ENCODE measurements at regions not wholly inside any gene's neighbourhood (a gene's known extent, or its start where the extent isn't known, plus 50 kb on each side); places are given as distances from the start of the nearest gene placed in this dataset.
"Not testable (repeated sequence)": the region's sequence is repeated elsewhere in the genome, so short reads cannot be mapped to it uniquely, and the experiment has no call there.

DNA sequence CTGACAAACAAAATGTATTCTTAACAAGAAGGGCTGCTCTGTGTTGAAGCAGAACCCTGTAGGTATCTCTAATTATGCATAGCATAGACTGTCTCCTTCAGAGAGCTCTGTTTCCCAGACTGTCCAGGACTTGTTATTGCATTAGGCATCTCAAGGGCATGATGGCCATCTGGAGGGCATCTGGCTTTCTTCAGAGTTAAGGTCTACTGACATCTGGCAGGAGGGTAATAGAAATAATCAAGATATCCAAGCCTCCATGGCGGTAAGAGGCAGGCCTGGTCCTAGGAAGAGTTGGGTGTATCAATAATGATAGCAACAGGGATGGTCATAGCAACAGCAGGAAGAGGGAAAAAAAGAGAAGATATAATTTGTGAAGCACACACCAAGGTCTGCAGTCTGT, 161.2 kb downstream of the TTC8 start:
- no peak for DNase-seq

DNA sequence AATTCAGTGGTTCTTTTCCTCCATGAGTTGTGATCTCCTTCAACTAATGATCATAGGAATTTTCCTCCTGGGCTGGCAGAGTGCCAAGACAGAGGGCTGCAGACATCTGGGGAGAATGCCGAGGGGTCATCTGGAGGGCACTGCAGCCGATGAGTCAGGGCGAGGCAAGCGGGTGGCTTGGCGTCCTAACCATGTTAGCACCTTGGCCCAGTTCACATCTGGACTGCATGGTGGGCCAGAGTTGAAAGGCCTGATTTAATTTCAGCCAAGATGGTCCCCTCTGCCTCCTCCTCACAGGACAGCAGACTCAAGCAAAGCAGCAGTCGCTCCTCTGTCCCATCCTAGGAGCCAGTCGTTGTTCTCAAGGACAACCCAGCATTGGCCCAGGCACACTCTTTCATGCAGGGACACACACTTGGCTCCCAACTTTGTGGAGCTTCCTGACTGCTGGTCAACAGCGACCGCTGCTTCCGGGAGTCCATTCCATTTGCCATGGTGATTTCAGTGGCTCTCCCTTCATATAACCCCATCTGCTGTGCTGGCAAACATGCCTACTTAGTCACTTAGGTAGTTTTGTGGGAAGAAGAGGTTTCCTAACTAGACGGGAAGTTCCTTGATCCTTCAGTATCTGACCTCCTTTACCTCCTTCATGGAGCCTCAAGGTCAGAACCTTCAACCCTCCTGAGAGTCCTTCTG, 161.8 kb downstream of the TTC8 start:
- no peak for DNase-seq

DNA sequence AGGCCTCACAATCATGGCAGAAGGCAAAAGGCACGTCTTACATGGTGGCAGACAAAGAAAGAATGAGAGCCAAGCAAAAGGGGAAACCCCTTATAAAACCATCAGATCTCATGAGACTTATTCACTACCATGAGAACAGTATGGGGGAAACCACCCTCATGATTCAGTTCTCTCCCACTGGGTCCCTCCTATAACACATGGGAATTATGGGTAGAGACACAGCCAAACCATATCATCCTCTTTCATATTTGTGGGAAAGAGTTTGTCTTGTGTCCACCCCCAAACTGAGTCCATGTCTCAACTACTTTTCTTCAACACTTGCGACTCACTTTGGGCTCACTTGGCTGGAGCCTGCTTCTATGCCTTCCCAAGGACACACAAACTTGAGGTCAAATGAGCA, 162.5 kb downstream of the TTC8 start:
- DNase-seq, result not testable (repeated sequence)

DNA sequence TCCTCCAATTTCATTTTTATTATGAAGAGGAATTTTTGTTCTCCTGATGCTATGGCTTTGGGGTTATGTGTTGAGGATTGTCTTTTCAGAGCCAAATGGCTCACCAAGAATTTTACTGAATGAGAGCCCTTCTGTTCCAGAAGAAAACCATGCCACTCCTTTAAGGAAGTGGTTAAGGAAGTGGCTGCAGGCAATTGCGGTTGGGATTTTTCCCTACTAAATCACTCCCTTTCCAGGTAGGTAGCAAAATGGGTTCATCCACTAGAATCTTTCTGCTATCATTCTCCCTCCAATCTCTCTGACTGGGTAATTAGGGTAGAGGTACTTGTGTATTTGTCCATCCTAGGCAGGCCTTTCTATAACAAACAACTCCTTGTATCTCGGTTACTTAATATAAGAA, 163.1 kb downstream of the TTC8 start:
- no peak for DNase-seq

DNA sequence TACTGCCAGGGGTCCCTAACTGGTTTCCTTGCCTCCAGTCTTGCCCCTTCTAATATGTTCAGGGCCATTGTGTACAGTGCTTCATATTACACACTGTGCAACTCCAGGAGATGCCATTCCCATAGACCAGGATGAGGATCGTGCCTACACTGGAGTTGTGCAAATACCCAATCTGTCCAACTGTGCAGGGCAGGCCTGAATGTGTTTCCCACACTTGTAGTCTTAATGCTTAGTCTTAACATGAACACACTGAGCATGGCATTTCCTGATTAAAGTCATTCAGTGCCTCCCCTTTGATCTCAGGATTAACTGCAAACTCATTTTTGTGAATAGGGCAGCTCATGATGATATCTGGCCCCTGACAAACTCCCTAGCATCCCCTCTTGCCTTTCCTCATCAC, 165.5 kb downstream of the TTC8 start:
- no peak for DNase-seq

DNA sequence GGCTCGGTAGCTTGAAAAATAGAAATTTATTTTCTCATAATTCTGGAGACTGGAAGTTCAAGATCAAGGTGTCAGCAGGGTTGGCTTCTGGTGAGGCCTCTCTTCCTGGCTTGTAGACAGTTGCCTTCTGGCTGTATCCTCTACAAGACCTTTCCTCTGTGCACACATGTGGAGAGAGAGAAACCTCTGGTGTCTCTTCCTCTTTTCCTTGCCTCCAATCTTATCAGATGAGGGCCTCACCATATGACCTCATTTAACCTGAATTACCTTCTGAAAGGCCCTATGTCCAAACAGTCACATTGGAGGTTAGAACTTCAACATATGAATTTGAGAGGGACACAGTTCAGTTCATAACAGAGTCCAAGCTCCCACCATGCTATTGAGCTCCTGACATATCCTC, 166.4 kb downstream of the TTC8 start:
- no peak for DNase-seq

DNA sequence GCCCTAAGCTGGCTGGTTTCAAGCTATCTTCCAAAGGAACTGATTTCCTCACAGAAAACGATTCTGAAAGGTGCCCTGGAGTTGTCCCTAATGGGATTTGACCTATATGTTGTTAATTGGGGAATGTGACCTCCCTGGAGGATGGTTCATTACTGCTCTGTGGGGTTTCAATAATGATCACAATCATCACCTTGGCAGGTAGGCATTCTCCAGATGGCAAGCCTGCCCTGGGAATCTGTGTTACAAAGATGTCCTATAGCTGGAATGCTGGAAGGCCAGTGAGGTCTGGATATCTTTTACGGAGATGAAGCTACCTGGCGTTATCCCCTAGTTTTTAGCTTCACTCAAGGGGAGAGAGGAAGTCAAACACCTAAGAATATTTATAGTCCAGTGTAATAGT, 167.6 kb downstream of the TTC8 start:
- no peak for DNase-seq

DNA sequence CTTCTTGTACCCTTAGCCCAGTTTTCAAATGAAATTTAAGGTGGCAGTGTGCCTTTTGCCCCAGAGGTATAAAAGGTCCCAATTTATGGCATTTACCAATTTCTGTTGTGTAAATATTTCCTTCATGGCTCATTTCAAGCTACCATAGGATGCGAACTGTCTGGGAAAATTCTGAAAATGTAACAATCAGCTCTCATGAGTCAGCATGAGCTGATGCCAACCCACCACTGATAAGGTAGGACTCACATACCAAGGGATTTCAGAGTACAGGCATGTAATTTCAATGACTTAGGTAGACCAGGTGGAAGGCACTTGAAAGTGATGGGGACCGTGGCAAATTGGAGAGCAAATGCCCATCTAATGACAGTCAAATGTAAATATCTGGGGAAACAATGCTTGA, 169.5 kb downstream of the TTC8 start:
- no peak for DNase-seq

DNA sequence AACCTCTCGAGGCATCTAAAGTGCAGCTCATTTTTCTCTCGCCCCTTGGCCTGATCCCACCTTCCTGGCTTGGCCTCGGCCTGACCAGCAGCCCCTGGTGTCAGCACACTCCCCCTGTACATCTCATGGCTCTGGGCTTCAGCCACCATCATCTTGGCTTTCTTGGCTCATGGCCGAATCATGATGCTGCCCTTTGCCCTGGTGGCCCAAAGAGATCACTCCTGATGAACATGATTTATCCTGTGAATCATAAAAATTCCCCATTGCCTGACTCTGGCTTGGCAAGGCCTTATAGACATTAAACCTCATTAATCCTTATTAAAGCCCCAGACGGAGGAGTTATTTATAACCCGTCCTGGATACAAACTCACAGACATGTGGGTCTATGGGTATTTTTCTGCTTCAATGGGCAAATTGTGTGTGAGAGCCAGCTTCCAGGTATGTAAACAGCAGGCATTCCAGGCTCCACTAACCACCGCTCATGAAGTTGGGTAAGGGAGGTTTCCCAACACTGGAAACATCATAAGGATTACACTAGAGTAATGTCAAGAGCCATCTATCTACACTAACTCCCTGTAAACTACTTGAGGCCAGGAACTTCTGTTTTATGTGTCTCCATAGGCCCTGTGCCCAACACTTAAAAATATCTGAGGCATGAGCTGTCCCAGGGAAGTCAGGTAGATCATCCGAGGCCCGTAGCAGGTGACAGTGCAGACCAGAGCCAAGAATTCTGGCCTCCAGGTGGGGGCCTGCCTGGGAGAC, 171.2 kb downstream of the TTC8 start:
- no peak for DNase-seq

DNA sequence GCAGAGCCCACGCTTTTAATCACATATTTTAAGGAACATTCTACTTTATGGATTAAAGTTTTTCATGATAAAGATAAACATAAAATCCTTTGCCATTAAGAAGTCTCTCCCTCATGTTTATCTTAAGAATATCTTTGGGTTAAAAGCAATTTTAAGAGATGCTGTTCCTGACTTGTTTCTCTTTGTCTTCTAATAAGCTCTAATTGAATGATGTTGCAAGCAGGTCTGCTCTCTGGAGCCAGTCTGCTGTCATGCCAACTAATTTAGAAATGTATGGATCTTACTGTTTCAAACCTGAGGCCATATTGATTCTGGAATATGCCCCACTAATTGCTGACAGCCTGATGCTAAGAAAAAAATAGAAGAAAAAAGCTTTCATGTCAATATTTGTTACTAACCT, 173.6 kb downstream of the TTC8 start:
- DNase-seq, result no peak

DNA sequence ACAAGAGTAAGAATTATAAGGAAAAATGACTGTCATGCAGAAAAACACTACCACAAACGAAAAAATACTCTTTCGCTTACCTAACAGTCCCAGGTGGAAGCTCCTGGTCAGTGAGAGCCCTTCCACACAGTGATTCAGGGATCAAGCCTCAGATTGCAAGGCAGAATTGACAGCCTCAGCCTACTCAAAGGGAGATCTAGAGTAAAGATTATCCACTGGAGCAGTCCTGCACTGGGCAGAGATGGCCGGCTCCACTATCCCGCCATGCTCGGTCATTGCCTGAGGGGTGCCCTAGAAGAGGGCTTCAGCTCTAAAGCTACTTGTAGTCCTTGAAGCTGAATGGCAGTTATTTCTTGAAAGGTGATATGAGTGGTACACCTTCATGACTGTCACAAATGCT, 174.7 kb downstream of the TTC8 start:
- no peak for DNase-seq

DNA sequence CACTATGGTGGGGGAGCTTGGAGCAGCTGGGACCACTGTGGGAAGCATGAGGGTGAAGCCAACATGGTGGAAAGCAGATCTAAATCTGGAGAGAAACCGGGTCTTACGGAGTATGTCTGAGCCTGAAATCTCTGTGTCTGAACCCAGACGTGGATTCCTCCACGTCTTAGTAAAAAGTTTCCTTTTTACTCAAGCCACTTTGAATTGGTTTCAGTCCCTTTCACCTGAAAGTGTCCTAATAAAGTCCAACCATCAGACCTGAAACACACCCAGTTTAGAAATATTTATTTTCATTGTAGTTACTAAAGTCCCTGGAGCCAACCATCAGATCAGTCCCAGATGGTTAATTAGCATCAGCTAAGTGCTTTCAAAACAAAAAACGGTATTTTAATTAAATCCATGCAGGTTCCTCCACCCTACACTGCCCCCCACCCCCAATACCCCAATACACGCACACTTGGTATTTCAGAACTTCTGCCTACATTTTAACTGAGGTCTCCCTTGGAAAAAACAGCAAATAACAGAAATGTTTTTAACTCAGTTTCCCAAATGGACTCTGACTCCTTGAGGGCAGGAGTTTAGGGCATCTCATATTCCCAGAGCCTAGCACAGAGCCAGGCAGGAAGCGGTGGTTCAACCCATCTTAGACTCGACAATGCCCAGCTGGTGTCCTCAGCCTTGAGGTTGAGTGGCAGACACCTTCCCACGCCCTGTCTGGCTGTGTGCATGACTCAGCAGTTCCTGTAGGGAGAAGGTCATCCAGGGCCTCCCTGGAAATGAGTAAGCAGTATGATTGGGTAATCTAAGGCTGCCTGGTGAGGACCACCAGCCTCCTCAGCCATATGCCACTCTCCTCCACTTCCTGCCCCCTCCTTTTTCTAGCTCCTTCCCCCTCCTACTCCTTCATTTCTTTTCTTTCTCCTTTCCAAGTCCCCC, 175.8 kb downstream of the TTC8 start:
- DNase-seq, result peak; percentile 23

DNA sequence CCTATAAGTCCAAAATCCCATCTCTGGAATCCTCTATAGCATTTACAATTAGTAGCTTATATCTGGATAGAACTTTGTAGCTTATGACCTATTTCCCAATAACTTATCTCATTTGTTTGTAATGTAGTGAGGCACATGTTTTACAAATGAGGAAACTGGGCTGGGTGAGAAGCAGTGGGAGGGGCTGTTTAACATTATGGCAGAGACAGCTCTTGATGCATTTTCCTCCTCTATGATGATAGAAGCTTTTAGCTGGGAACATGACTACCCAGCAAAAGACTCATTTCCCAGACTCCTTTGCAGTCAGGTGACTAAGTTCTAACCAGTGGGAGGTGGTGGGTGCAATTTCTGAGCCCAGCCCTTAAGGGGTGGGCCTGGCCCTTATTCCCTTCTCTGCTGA, 179.7 kb downstream of the TTC8 start:
- no peak for DNase-seq

DNA sequence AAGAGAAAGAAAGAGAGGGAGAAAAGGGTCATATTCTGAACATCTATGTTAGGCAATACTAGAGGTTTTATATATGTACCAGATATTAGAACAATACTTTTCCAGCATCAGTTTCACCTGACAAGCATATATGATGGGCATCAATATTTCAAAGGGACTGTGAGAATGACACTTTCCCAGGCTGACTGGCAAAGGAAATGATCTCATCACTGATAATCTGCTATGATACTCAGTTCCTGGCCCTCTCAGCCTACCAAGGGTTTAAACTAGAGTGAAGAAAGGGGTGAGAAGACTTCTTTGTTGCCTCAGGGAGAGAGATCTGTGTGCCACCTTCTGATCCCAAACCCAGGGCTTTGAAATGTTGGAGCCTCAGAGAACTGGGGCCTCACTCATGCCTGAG, 183.5 kb downstream of the TTC8 start:
- DNase-seq, result no peak

DNA sequence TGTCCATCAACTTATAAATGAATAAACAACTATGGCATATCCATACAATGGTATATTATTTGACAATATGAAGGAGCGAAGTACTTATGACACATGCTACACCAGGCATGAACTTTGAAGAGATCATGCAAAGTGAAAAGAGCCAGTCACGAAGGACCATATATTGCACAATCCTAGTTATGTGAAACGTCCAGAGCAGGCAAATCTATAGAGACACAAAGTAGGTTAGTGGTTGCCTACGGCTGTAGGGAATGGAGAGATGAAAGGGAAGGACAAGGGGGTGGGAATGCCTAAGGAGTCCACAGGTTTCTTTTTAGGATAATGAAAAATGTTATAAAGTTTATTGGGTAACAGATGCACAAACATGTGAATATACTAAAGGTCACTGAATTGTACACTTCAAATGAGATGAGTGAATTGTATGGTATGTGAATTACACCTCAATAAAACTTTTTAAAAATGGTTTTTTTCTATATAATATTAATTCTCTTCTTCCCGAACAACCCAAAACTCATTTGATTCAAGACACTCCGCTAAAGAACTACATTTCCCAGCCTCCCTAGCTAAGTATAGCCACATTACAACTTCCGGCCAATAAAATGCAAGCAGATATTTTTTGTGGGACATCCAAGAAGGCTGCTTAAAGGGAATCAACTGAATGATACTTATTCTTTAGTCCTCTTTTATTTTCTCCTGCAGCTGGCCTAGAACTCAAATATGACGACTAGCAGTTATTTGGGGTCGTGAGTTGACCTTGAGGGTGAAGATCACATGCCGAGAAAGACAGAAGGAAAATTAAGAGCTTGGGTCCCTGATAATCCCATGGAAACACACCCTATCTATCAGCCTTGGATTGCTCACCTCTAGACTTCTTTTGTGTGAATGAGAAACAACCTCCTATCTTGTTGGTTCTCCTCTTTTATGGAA, 187.2 kb downstream of the TTC8 start:
- no peak for DNase-seq

DNA sequence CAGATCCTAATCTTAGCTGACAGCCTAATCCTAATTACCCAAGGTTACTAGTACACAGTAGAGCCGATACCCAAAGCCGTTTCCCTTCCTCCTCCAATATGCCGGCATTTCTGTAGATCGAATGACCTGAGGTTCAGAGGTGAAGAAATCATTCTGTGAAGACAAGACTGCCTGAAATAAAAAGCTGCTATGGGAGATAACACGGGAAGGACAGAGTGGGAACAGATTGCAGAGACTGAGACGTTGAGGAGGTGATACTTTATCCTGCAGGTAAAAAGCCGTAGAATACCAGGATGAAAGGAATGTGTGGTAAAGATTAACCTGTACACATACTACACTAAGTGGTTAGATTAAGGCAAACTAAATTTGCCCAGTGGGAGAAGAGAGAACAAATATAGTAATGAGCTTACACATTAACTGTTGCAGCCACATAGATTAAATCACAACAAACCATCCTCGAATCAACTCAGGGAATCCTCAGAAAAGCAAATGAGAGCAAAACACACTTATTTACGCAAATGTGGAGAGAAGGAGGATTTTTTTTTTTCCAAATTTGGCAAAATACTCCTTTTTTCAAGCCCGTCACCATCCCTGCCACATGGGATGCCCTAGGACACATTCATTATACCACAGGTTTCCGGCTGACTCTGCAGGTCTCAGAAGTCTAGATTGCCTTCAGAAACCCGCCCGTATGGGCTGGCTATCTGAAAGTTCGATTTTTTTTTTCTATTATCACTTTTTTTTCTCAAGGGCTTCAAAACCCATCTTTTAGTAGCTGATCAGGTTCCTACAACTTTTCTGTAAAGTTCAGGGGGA, 188.0 kb downstream of the TTC8 start:
- no peak for DNase-seq

DNA sequence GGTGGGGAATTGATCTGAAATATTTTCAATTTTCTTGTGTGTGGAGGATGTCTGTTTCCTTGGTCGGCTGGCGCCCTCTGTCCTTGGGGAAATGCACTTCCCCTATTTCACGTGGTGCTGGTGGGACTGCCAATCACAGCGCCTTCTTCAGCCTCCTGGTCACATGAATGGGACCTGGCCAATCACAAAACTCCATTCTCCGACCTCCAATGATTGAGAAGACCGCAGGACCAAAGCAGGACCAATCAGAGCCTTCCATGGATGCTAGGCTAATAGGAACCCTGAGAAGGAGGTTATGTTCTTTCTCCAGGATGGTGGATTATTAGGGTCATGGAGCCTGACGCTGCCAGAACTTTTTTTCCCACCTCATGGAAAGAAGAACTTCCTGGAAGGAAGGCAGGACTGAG, 188.7 kb downstream of the TTC8 start:
- peak; percentile 11 for DNase-seq

DNA sequence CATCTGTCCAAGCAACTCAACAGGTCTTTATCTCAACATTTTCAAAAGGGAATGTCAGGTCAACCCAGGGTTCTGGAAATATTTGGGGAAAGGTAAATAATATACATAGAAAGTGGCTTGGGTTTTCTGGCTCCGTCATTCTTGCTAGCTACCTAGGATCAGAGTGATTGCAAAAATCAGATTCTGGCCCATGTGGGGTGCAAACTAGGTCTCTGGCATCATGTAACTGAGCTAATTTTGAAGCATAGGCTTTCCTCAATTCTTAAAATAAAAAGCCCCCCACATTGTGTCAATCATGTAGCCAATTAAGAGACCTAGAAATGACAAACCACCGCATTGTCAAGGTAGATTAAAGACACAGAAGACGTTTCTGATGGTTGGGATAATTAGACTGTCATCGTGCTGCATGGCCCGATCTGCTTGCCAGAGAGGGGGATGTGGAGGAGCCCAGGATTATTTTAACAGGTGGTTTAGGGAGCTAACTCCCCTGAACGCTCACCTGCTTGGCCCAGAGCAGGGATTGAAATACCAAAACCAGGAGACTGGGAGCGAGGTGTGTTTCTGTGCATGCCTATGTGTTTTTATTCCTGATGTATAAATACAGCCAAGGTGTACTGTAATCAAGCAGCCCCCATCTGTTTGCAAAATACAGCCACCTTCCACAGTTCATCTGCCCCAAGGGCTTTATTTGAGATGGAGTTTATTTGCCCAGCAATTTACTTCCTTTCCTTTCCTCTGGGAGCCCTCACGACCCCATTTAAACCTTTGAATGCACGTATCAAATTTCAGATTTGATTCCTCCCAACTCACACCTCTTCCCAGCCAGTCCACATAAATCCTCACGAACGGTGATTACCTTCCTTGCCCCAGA, 189.5 kb downstream of the TTC8 start:
- DNase-seq, result no peak

DNA sequence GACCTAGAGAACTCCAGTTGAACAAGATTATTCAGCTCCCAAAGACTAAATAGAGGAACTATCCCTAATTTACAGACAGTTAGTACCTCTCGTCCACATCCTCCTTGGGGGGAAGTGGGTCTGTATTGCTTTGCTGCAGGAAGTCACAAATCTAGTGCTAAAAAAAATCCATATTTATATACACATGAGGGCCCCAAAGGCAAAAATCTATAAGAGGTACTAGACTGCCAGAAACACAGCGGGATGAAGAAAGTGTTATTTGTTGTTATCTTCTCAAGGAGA, 190.1 kb downstream of the TTC8 start:
- peak; percentile 11 for DNase-seq

DNA sequence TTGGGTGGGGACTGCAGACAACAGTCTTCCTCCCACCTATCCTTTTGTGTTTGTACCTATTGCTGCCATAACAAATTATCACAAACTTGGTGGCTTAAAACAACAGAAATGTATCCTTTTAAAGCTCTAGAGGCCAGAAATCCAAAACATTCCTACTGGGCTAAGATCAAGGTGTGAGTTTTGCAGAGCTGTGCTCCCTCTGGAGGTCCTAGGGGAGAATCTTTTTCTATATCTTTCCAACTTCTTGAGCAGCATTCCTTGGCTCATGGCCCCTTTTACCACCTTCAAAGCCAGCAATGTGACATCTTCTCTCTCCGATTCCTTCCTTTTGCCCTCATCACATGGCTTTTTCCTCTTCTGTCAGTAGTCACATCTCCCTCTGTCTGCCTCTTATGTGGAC, 190.6 kb downstream of the TTC8 start:
- DNase-seq, result no peak

DNA sequence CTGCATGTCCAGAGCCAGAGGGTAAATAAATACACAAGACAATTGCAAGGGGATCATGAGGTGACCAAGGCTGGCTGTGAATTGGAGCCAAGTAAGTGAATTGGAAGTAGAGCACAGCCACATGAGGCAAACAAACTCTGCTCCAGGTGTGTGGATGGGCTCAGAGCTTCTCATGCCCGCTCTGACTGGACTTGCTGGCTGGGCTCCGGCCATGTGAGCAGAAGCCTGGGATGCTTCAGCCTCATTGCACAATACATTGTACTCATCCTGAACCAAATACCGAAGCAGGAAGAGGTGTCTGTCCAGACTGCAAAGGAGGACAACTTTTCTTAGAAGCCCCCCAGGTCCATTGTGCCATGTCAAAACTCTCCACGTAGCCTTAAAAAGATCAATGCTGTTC, 193.0 kb downstream of the TTC8 start:
- no peak for DNase-seq

Data from GDM1 (cell line).